ENCODE measurements at regions not wholly inside any gene's neighbourhood (a gene's known extent, or its start where the extent isn't known, plus 50 kb on each side); places are given as distances from the start of the nearest gene placed in this dataset.

- TF ChIP-seq, protein P1, sequence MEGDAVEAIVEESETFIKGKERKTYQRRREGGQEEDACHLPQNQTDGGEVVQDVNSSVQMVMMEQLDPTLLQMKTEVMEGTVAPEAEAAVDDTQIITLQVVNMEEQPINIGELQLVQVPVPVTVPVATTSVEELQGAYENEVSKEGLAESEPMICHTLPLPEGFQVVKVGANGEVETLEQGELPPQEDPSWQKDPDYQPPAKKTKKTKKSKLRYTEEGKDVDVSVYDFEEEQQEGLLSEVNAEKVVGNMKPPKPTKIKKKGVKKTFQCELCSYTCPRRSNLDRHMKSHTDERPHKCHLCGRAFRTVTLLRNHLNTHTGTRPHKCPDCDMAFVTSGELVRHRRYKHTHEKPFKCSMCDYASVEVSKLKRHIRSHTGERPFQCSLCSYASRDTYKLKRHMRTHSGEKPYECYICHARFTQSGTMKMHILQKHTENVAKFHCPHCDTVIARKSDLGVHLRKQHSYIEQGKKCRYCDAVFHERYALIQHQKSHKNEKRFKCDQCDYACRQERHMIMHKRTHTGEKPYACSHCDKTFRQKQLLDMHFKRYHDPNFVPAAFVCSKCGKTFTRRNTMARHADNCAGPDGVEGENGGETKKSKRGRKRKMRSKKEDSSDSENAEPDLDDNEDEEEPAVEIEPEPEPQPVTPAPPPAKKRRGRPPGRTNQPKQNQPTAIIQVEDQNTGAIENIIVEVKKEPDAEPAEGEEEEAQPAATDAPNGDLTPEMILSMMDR (IDR thresholded peaks at IDR 0.05; ENCODE audit: low read depth, low read length, missing input control): no peak
- TF ChIP-seq, protein P2, sequence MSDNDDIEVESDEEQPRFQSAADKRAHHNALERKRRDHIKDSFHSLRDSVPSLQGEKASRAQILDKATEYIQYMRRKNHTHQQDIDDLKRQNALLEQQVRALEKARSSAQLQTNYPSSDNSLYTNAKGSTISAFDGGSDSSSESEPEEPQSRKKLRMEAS (IDR thresholded peaks at IDR 0.05): no peak
- TF ChIP-seq GABPA (IDR thresholded peaks at IDR 0.05 in 1 of 2, conservative IDR thresholded peaks at IDR 0.05 in 1 of 2) (no peak), TAF1 (conservative IDR thresholded peaks at IDR 0.05) (no peak), RXRA (IDR thresholded peaks at IDR 0.05) (no peak), YY1 (IDR thresholded peaks at IDR 0.05) (no peak), HNF4A (conservative IDR thresholded peaks at IDR 0.05) (no peak), HNF4G (IDR thresholded peaks at IDR 0.05) (no peak), RAD21 (IDR thresholded peaks at IDR 0.05) (no peak)
- TF ChIP-seq, protein P3, sequence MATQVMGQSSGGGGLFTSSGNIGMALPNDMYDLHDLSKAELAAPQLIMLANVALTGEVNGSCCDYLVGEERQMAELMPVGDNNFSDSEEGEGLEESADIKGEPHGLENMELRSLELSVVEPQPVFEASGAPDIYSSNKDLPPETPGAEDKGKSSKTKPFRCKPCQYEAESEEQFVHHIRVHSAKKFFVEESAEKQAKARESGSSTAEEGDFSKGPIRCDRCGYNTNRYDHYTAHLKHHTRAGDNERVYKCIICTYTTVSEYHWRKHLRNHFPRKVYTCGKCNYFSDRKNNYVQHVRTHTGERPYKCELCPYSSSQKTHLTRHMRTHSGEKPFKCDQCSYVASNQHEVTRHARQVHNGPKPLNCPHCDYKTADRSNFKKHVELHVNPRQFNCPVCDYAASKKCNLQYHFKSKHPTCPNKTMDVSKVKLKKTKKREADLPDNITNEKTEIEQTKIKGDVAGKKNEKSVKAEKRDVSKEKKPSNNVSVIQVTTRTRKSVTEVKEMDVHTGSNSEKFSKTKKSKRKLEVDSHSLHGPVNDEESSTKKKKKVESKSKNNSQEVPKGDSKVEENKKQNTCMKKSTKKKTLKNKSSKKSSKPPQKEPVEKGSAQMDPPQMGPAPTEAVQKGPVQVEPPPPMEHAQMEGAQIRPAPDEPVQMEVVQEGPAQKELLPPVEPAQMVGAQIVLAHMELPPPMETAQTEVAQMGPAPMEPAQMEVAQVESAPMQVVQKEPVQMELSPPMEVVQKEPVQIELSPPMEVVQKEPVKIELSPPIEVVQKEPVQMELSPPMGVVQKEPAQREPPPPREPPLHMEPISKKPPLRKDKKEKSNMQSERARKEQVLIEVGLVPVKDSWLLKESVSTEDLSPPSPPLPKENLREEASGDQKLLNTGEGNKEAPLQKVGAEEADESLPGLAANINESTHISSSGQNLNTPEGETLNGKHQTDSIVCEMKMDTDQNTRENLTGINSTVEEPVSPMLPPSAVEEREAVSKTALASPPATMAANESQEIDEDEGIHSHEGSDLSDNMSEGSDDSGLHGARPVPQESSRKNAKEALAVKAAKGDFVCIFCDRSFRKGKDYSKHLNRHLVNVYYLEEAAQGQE (IDR thresholded peaks at IDR 0.05): no peak
Observed at GRCh38 chr12:19947344-19947743, 421.0 kb upstream of the PDE3A start.
